Mucosa of stomach (tissue), 1 donor: ENCODE measurements at regions not wholly inside any gene's neighbourhood (a gene's known extent, or its start where the extent isn't known, plus 50 kb on each side); places are given as distances from the start of the nearest gene placed in this dataset.
A peak's percentile ranks its signal among the peaks of the same experiment; 100 is the strongest.
"Not testable (repeated sequence)": the region's sequence is repeated elsewhere in the genome, so short reads cannot be mapped to it uniquely, and the experiment has no call there.

Experiments
- H3K27me3 ChIP-seq: one replicate; pipeline ENCODE4 v1.7.0; 2013; ENCODE audit warnings: mild to moderate bottlenecking, low read length; ENCODE audit not compliant: control insufficient read depth, insufficient read depth
- H3K36me3 ChIP-seq: one replicate; pipeline ENCODE4 v1.7.0; 2013; ENCODE audit warnings: low read length; ENCODE audit not compliant: control insufficient read depth, insufficient read depth
- H3K4me1 ChIP-seq: one replicate; pipeline ENCODE4 v1.7.0; 2013; ENCODE audit warnings: mild to moderate bottlenecking, low read length; ENCODE audit not compliant: control insufficient read depth, insufficient read depth
- H3K4me3 ChIP-seq: one replicate; pipeline ENCODE4 v1.7.0; 2013; ENCODE audit warnings: low read length
- H3K9ac ChIP-seq: one replicate; pipeline ENCODE4 v1.7.0; 2013; ENCODE audit warnings: mild to moderate bottlenecking, low read length, moderate library complexity
- H3K9me3 ChIP-seq: one replicate; pipeline ENCODE4 v1.7.0; 2013; ENCODE audit warnings: mild to moderate bottlenecking, low read length, moderate library complexity; ENCODE audit not compliant: control insufficient read depth
- donor health status: Pancreatic carcinoma.

DNA sequence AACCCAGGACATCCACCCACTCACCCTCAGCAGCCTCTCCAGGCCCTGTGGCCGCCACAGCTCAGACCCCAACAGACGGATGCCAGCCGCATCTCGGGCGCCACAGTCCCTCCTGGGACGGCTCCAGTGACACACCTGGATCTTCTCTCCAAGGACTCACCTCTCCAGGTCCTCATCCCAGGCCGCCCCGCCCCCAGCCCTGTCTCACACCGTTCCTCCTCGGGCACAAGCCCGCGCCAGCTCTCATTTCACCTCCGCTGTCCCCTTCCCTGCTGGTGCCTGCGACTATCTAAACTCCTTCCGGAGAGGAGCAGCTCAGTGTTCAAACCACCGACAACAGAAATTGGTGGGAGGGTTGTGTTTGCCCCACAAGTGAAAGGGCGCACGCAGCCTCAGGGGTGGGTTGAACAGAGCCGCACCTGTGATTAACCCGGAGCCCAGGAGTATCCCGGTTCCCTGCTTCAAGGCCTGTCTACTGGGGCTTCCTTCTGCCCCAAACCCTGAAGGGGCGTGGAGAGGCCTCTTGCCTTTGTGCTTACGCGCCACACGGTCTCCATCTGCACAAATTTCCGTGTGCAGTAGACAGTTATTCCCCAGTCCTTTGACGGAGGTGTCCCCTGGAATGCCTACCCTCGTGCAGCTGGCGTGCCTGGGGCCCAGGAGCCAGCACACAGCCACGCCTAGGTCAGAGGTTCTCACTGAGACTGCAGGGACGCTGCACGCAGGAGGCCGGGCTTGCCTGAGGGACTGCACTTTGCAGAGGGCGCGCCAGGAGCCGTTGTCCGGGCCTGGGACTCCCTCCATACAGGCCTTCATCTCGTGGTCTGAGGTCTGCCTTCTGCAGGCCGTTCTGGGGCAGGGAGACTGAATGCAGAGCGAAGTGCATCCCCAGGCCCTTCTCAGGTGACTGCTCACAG lies 232.7 kb downstream of the DLL1 start:
- Histone ChIP-seq H3K4me1 (no peaks in the 10 kb centered on the region), H3K36me3 (no peaks in the 10 kb centered on the region), H3K4me3 (no peak overlapping the region), H3K27me3 (no peaks in the 10 kb centered on the region), H3K9ac (no peak overlapping the region), H3K9me3 (no peaks in the 10 kb centered on the region)

DNA sequence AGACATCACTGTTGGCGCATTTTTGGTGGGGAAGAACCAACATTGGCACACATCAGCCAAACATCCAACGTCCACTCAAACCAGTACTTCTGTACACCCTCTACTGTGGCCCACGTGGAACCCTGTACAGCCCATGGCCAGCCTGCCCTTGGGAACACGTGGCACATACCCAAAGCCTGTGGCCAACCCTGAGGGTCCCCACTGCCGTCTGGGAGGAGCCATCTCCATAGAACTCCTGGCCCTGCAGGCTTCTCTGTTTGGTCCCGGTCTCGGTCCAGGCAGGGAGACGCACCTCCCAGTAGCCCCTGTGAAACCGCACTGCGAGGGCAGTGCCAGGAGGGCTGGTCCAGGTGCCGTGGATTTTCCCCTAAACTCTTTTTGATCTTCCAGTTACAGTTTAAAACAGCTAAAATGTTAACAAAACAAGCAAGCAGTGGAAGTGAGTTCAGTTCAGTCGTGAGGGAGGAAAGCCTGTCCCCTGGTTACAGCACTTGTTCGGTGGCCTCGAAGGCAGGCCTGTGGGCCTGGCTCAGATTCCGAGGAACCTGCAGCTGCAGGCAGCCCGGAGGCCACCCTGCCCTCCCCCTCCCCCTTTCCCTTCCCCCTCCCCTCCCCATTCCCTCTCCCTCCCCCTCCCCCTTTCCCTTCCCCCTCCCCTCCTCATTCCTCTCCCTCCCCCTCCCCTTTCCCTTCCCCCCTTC lies 233.7 kb downstream of the DLL1 start:
- no peaks in the 10 kb centered on the region for H3K9me3 ChIP-seq
- no peaks in the 10 kb centered on the region for H3K36me3 ChIP-seq
- no peaks in the 10 kb centered on the region for H3K4me1 ChIP-seq
- no peak overlapping the region for H3K9ac ChIP-seq
- no peak overlapping the region for H3K4me3 ChIP-seq
- no peaks in the 10 kb centered on the region for H3K27me3 ChIP-seq

DNA sequence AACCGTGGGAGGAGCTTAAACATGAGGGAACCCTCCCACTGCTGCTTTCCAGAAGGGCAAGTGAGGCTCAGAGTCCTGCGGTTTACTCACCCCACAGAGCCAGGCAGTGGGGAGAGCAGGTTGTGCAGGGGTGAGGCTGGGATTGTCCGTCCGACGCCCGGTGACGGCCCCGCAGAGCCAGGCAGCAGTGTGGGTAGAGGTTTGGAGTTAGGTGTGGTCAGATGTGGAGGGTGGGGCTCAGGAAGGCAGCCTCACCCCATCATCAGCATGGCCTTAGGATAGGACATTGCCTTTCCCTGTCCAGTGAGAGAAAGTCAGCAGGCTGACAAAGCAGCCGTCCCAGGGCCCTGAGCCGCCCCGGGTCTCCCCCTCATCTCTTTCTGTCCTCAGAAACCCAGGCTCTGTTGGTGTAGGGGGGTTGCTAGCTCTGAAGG lies 234.6 kb downstream of the DLL1 start:
- H3K36me3 ChIP-seq, result no peaks in the 10 kb centered on the region
- no peaks in the 10 kb centered on the region for H3K9me3 ChIP-seq
- H3K9ac ChIP-seq, result no peak overlapping the region
- H3K27me3 ChIP-seq, result no peaks in the 10 kb centered on the region
- no peak overlapping the region for H3K4me3 ChIP-seq
- no peaks in the 10 kb centered on the region for H3K4me1 ChIP-seq

DNA sequence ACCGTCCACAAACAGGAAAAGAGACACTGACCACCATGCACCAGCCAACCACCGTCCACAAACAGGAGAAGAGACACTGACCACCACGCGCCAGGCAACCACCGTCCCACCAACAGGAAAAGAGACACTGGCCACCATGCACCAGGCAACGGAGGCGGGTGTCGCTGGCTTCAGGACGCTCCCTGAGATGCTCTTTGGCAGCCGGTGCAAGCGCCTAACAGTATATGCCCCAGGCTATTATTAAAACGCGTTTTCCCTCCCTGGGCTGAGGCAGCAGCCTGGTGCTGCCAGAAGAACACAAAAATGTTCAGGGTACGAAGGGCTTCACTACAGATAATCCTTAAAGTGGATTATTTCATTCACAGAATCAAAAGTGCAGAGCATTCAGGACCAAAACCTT lies 235.1 kb downstream of the DLL1 start:
- H3K4me1 ChIP-seq, H3K9me3 ChIP-seq, H3K4me3 ChIP-seq, H3K9ac ChIP-seq, H3K27me3 ChIP-seq, H3K36me3 ChIP-seq: not testable (repeated sequence)

DNA sequence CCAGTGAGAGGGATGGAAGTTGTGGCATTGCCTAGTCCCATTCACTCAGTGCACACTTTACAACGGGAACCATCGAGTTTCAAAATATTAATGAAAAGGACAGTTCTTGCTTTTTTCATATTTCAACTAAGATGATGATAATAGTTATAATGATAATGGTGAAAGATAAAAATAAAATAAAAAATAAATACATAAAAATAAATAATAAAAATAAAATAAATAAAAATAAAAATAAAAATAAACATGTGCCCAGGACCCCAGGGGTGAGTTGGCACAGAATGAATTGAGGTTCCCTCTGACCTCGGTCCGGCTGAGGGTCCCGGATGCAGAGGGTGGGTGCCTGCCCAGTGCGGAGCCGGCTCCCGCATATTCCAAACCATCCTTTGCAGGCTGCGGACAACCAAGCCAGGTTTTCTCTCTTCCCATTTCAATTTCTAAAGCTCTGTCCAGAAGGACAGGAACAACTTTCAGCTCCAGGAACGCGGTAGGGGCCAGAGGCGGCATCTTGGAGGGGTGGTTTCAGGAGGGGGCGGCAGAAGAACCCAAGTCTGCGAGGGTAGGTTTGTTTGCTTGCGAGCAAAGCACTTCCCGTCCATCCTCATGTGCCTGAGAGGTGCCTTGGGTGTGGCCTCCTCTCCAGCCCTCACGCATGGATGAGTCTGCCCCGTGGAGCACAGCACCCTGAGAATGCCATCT lies 236.8 kb downstream of the DLL1 start:
- no peaks in the 10 kb centered on the region for H3K9me3 ChIP-seq
- H3K9ac ChIP-seq, result no peak overlapping the region
- H3K4me1 ChIP-seq, result peaks cover 2% of the 10 kb centered on the region
- H3K36me3 ChIP-seq, result no peaks in the 10 kb centered on the region
- H3K4me3 ChIP-seq, result no peak overlapping the region
- H3K27me3 ChIP-seq, result no peaks in the 10 kb centered on the region

DNA sequence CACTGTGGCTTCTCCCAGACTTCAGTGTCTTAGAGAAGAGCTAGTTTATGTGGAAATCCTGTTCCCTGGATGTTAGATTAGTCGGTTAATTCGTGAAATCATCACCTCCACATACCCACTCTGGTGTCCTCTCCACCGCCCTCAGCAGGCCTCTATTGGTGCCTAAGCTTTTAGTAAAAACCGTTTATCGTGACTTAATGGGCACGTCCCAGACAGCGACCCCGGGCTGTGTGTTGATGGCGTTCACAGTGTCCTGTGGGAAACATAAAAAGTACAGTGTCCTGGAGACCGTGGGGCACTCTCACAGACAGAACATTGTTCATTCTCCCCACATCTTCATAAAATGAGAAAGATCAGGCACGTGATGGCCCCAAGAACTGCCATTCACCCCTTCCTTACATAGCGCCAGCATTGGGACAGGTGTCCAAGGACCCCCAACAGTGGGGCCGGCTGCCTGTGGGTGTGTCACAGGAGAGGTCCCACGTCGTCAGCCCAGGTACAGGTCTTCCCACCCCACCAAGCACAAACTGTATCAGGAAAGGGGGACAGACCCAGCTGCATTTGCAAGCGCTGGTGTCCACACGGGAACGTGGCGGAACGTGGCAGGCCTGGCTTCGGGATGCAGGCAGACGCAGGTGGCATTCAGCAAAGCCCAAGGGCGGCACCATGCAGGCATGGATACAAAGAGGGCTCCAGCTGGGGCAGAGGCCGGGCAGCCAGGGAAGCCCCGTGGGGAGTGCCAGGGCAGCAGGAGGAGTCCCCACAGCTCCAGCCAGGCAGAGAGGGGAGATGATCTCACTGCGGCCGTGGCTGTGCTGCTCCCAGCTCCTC lies 237.7 kb downstream of the DLL1 start:
- no peaks in the 10 kb centered on the region for H3K9me3 ChIP-seq
- peaks cover 6% of the 10 kb centered on the region for H3K4me1 ChIP-seq
- H3K9ac ChIP-seq, result no peak overlapping the region
- H3K27me3 ChIP-seq, result no peaks in the 10 kb centered on the region
- H3K4me3 ChIP-seq, result no peak overlapping the region
- H3K36me3 ChIP-seq, result no peaks in the 10 kb centered on the region

DNA sequence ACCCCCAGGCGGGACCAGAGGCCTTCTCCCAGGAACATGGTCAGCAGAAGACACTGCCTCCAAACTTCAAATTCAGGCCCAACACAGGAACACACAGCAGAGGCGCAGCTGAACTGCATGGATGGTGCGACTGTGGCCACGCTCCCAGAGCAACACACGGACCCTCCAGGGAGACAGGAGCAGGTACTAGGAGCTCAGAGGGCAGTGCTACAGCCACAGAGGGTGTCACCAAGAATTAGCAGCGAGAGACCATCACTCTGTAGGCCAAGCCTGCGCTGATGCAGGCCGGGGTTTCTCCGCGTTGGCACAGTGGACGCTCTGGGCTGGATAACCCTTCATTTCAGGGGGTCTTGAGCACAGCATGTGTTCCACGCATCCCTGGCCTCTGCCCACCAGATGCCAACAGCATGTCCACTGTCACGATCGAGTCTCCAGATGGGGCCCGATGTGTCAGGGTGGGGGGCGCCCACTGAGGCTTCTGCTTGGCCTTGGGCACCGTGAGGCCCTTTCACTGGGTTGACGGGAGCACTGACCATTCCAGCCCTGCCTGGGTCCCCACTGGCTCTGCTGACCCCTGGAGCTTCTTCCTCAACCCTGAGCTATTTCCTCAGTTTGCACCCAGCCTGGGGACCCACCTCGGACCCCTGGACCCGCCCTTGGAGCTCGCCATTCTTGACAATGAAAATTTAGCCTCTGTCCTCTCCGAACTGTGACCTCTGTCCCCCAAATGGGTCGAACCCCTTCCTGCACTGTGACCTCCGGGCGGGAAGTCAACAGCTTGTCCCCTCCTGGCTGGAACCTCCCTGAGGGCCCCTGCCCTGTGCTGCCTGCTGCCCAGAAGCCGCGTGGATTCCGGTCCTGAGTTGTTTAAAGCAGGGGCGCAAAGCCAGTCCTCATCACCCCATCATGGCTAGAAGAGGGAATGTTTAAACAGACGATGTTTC lies 239.4 kb downstream of the DLL1 start:
- peaks cover 6% of the 10 kb centered on the region for H3K4me1 ChIP-seq
- H3K9me3 ChIP-seq, result no peaks in the 10 kb centered on the region
- H3K9ac ChIP-seq, result no peak overlapping the region
- H3K27me3 ChIP-seq, result no peaks in the 10 kb centered on the region
- H3K4me3 ChIP-seq, result no peak overlapping the region
- H3K36me3 ChIP-seq, result no peaks in the 10 kb centered on the region

DNA sequence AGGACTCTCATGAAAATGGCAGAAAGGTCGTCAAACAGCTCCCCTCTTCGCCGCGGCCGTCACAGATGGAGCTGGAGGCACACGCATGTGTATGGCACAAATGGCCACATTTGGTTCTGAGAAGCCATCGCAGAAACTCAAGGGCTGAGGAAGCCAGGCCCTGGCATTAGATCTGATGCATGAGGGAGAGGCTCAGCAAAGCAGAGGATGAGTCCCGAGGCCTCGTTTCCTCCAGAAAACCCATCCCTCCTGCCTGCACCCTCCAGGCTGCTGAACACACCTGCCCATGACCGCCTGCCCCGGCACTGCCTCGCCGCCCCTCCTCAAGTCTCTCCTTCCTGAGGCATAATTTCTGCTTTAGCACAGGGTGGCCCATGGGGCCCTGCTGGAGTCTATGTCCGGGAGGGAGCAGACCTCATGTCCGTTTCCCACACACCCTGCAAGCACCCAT lies 240.3 kb downstream of the DLL1 start:
- Histone ChIP-seq H3K4me3 (no peak overlapping the region), H3K9me3 (no peaks in the 10 kb centered on the region), H3K36me3 (no peaks in the 10 kb centered on the region), H3K4me1 (peaks cover 6% of the 10 kb centered on the region), H3K27me3 (no peaks in the 10 kb centered on the region), H3K9ac (no peak overlapping the region)

DNA sequence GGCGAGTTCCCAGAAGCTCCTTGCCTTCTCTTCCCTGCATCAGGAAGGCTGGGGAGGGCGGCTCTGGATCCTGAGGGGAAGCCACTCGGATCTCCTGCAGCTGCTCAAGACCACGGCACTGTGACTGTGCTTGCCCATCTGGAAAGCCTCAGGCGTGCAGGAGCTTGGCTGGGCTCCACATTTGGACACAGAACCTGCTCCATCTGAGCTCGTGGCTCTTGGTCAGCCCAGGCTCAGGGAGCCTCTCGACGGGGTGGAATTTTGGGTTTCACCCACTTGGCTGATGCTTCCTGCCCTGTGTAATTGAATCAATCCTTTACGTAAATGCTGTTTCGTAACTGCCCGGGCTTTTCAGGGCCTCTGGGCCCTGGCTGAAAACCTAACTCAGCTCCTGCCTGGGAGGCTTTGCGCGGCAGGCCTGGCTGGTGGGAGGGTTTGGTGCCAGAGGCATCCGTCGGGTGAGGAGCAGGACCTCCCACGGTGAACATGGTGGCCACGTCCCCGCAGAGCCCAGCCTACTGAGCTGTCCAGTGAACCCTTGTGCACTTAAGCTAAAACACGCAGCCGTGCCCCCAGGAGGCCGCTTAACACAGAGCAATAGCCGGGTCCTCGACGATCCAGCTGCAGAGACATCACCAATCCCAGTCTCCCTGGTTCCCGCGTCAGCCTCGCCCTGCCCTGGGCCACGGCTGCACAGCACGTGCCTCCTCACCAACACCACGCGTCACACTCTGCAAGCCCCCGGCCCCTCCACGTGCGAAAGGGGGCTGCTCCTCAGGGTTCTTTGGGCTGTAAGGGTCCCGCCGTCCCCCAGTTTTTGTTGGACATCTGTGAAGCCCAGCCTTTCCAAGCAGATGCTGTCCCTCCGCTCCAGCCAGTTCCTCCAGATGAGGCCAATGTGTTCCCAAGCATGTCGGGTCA lies 241.0 kb downstream of the DLL1 start:
- peaks cover 6% of the 10 kb centered on the region for H3K4me1 ChIP-seq
- H3K9ac ChIP-seq, result peak overlapping the region; percentile 34
- no peaks in the 10 kb centered on the region for H3K36me3 ChIP-seq
- no peak overlapping the region for H3K4me3 ChIP-seq
- no peaks in the 10 kb centered on the region for H3K9me3 ChIP-seq
- H3K27me3 ChIP-seq, result no peaks in the 10 kb centered on the region

DNA sequence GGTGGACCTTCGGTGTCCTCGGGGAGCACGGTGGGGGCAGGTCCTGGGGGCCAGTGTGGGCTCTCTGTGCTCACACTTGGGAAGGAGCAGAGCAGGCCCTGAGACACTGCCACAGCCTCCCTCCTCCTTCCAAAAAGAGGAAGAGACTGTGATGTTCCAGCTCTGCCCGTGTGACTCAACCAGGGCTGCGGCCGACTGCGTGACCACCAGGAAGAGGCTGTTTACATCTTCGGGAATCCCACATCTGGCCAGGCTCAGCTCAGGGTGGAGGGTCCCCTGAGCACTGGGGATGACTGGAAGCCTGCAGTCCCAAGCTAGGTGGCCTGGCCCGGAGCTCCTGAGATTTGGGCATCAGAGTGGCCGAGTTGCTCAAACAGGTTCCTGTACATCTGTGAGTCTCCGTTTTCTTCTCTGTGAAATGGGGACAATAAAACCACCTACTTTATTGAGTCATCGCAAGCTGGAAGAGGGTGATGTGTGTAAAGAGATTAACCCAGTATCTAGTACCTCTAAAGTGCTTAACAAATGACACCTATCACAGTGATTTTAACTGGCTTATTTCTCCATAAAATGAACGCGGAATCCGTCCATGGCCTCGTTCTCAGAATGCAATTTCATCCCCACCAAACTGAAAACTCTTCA lies 242.1 kb downstream of the DLL1 start:
- Histone ChIP-seq H3K9me3 (no peaks in the 10 kb centered on the region), H3K27me3 (no peaks in the 10 kb centered on the region), H3K4me1 (peaks cover 6% of the 10 kb centered on the region), H3K4me3 (no peak overlapping the region), H3K36me3 (no peaks in the 10 kb centered on the region), H3K9ac (peak overlapping the region; percentile 34)
